Astrocyte (in vitro differentiated cells and primary cell): ENCODE measurements at regions not wholly inside any gene's neighbourhood (a gene's known extent, or its start where the extent isn't known, plus 50 kb on each side); places are given as distances from the start of the nearest gene placed in this dataset.
A peak's percentile ranks its signal among the peaks of the same experiment; 100 is the strongest.

Source experiments
- DNase-seq: peaks from one replicate; pipeline ENCODE4 v3.0.0-alpha.2; 2010; ENCODE audit warnings: low read depth
- FAIRE-seq: peaks from 2 replicates; lab custom pipeline; 2011; peaks lifted over from hg19 to GRCh38; lab: Jason Lieb, UNC
- H2AFZ ChIP-seq: 2 replicates; pipeline ENCODE4 v1.6.0; 2012; ENCODE audit warnings: low read depth, low read length, inconsistent platforms
- H3K27ac ChIP-seq: 2 replicates; pipeline ENCODE4 v1.5.1; 2011; ENCODE audit warnings: low read depth, low read length, inconsistent platforms
- H3K27me3 ChIP-seq: 2 replicates; pipeline ENCODE4 v1.6.0; 2011; ENCODE audit warnings: low read length, inconsistent platforms; ENCODE audit not compliant: insufficient read depth
- H3K36me3 ChIP-seq: 2 replicates; pipeline ENCODE4 v1.5.1; 2011; ENCODE audit warnings: low read length, inconsistent platforms; ENCODE audit not compliant: insufficient read depth
- H3K4me1 ChIP-seq: 2 replicates; pipeline ENCODE4 v1.5.1; 2011; ENCODE audit warnings: low read length, inconsistent platforms; ENCODE audit not compliant: insufficient read depth
- H3K4me2 ChIP-seq: 2 replicates; pipeline ENCODE4 v1.6.0; 2012; ENCODE audit warnings: low read length, inconsistent platforms
- H3K4me3 ChIP-seq: 2 replicates; pipeline ENCODE4 v1.5.1; 2011; ENCODE audit warnings: low read depth, mild to moderate bottlenecking, low read length, inconsistent platforms; ENCODE audit not compliant: insufficient read depth
- H3K79me2 ChIP-seq: 2 replicates; pipeline ENCODE4 v1.6.0; 2012; ENCODE audit warnings: mild to moderate bottlenecking, low read length, inconsistent platforms; ENCODE audit not compliant: insufficient read depth
- H3K9ac ChIP-seq: 2 replicates; pipeline ENCODE4 v1.6.0; 2012; ENCODE audit warnings: mild to moderate bottlenecking, low read length, inconsistent platforms
- H3K9me3 ChIP-seq: 2 replicates; pipeline ENCODE4 v1.5.1; 2012; ENCODE audit warnings: low read depth, mild to moderate bottlenecking, low read length, inconsistent platforms; ENCODE audit not compliant: insufficient read depth
- H4K20me1 ChIP-seq: 2 replicates; pipeline ENCODE4 v1.6.0; 2012; ENCODE audit warnings: low read length, inconsistent platforms; ENCODE audit not compliant: insufficient read depth
- H3K27ac Mint-ChIP-seq: one replicate; pipeline ENCODE4 v1.8.0; 2021; ENCODE audit warnings: mild to moderate bottlenecking, mixed read lengths; ENCODE audit not compliant: unreplicated experiment
- H3K27me3 Mint-ChIP-seq: one replicate; pipeline ENCODE4 v1.8.0; 2021; ENCODE audit warnings: low read depth, mixed read lengths; ENCODE audit not compliant: unreplicated experiment
- H3K36me3 Mint-ChIP-seq: one replicate; pipeline ENCODE4 v1.8.0; 2021; ENCODE audit warnings: low read depth, mixed read lengths; ENCODE audit not compliant: unreplicated experiment
- H3K4me1 Mint-ChIP-seq: one replicate; pipeline ENCODE4 v1.8.0; 2021; ENCODE audit warnings: low read depth, mixed read lengths; ENCODE audit not compliant: unreplicated experiment
- H3K4me3 Mint-ChIP-seq: one replicate; pipeline ENCODE4 v1.8.0; 2021; ENCODE audit warnings: mild to moderate bottlenecking, moderate library complexity, mixed read lengths; ENCODE audit not compliant: unreplicated experiment
- H3K9me3 Mint-ChIP-seq: one replicate; pipeline ENCODE4 v1.8.0; 2021; ENCODE audit warnings: mild to moderate bottlenecking, mixed read lengths; ENCODE audit not compliant: unreplicated experiment
- CTCF ChIP-seq: IDR thresholded peaks from 2 replicates; pipeline ENCODE4 v1.5.1; 2011; ENCODE audit warnings: low read depth, mild to moderate bottlenecking, inconsistent platforms, low read length, moderate library complexity; ENCODE audit not compliant: insufficient read depth
- EZH2 ChIP-seq: IDR thresholded peaks from 2 replicates; pipeline ENCODE4 v1.6.1; 2012; ENCODE audit warnings: mild to moderate bottlenecking, low read length, inconsistent platforms; ENCODE audit not compliant: insufficient read depth

- no peak overlapping the region for H2AFZ ChIP-seq
- DNase-seq (no peak), FAIRE-seq (no peak)
- no peaks in the 10 kb centered on the region for H3K36me3 ChIP-seq
- Mint-ChIP-seq H3K27me3 (no peaks in the 10 kb centered on the region), H3K9me3 (peaks cover 5% of the 10 kb centered on the region), H3K4me1 (peaks cover 20% of the 10 kb centered on the region), H3K36me3 (no peaks in the 10 kb centered on the region), H3K4me3 (no peak overlapping the region), H3K27ac (no peak overlapping the region)
- H4K20me1 ChIP-seq: no peaks in the 10 kb centered on the region
- no peak for TF ChIP-seq EZH2
- TF ChIP-seq CTCF: no peak
- H3K79me2 ChIP-seq: no peaks in the 10 kb centered on the region
- H3K4me3 ChIP-seq: no peak overlapping the region
- no peaks in the 10 kb centered on the region for H3K4me1 ChIP-seq
- H3K9ac ChIP-seq: no peak overlapping the region
- H3K9me3 ChIP-seq: no peaks in the 10 kb centered on the region
- H3K4me2 ChIP-seq: no peak overlapping the region
- H3K27me3 ChIP-seq: no peaks in the 10 kb centered on the region
- no peak overlapping the region for H3K27ac ChIP-seq
Observed at GRCh38 chr3:30300809-30301208, 305.6 kb upstream of the TGFBR2 start.

- no peak overlapping the region for H3K4me3 Mint-ChIP-seq
- DNase-seq (no peak), FAIRE-seq (peak; percentile 43)
- H2AFZ ChIP-seq: no peak overlapping the region
- H4K20me1 ChIP-seq: no peaks in the 10 kb centered on the region
- H3K9me3 Mint-ChIP-seq: peaks cover 5% of the 10 kb centered on the region
- no peaks in the 10 kb centered on the region for H3K9me3 ChIP-seq
- H3K36me3 Mint-ChIP-seq: no peaks in the 10 kb centered on the region
- H3K27me3 ChIP-seq: no peaks in the 10 kb centered on the region
- H3K36me3 ChIP-seq: no peaks in the 10 kb centered on the region
- TF ChIP-seq CTCF (no peak), EZH2 (no peak)
- no peak overlapping the region for H3K27ac ChIP-seq
- peaks cover 20% of the 10 kb centered on the region for H3K4me1 Mint-ChIP-seq
- no peak overlapping the region for H3K4me2 ChIP-seq
- H3K79me2 ChIP-seq: no peaks in the 10 kb centered on the region
- no peak overlapping the region for H3K9ac ChIP-seq
- H3K4me3 ChIP-seq: no peak overlapping the region
- H3K27ac Mint-ChIP-seq: no peak overlapping the region
- no peaks in the 10 kb centered on the region for H3K27me3 Mint-ChIP-seq
- H3K4me1 ChIP-seq: no peaks in the 10 kb centered on the region
Observed at GRCh38 chr3:30302027-30302426, 304.4 kb upstream of the TGFBR2 start.

- Histone ChIP-seq H3K79me2 (no peaks in the 10 kb centered on the region), H3K36me3 (no peaks in the 10 kb centered on the region), H4K20me1 (no peaks in the 10 kb centered on the region), H3K9me3 (no peaks in the 10 kb centered on the region), H3K9ac (no peak overlapping the region), H2AFZ (no peak overlapping the region), H3K27me3 (no peaks in the 10 kb centered on the region), H3K4me1 (no peaks in the 10 kb centered on the region), H3K4me2 (no peak overlapping the region), H3K27ac (no peak overlapping the region), H3K4me3 (no peak overlapping the region)
- TF ChIP-seq CTCF: no peak
- TF ChIP-seq EZH2: no peak
- peaks cover 20% of the 10 kb centered on the region for H3K4me1 Mint-ChIP-seq
- FAIRE-seq: no peak
- no peaks in the 10 kb centered on the region for H3K36me3 Mint-ChIP-seq
- no peak overlapping the region for H3K4me3 Mint-ChIP-seq
- no peak overlapping the region for H3K27ac Mint-ChIP-seq
- no peaks in the 10 kb centered on the region for H3K27me3 Mint-ChIP-seq
- peaks cover 5% of the 10 kb centered on the region for H3K9me3 Mint-ChIP-seq
- DNase-seq: no peak
Observed at GRCh38 chr3:30303770-30304169, 302.6 kb upstream of the TGFBR2 start.
